Loucy (cell line): ENCODE measurements at regions not wholly inside any gene's neighbourhood (a gene's known extent, or its start where the extent isn't known, plus 50 kb on each side); places are given as distances from the start of the nearest gene placed in this dataset.

Experiments used
- EZH2phosphoT487 ChIP-seq: fragments of 200-600 bp; IDR thresholded peaks from 2 replicates; pipeline ENCODE4 v1.6.1; 2018; ENCODE audit warnings: antibody characterized with exemption, mild to moderate bottlenecking, moderate library complexity, borderline replicate concordance
- TF ChIP-seq, protein P1 (sequence below): fragments of 200-600 bp; sonication (generic); conservative IDR thresholded peaks from 2 replicates; pipeline ENCODE4 v1.5.1; 2014; ENCODE audit warnings: mild to moderate bottlenecking, antibody characterized with exemption, low read length

DNA sequence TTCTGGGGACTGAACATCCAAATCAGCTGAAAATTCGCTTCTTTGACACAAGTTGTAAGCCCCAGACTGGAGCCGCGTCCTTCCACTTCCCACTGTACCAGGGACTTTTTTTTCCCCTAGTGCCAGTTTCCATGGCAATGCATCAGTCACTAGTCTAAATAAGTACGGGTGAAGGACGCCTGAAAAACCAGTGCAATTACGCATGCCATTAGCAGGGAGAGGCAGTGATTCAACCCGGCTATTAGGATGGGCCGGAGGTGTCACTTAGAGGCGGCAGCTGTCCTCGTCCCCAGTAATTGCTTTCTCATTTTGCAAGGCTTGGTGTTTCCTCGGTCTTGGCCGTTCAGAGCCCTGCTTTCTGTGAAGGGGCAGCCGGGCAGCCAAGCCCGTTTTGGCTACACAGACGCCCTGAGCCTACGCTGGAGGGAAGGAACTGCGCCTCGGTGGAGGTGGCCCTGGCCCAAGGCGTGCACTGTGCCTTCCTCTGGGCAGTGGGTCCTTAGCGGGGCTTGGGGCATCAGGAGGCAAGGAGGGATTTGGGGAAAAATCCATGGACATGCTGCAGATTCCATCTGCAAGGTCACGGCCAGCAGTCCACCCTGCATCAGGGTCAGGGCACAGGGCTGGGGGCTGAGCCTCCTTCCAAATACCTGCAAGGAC is 319.7 kb downstream of the CTTN start:
- TF ChIP-seq, protein P1, sequence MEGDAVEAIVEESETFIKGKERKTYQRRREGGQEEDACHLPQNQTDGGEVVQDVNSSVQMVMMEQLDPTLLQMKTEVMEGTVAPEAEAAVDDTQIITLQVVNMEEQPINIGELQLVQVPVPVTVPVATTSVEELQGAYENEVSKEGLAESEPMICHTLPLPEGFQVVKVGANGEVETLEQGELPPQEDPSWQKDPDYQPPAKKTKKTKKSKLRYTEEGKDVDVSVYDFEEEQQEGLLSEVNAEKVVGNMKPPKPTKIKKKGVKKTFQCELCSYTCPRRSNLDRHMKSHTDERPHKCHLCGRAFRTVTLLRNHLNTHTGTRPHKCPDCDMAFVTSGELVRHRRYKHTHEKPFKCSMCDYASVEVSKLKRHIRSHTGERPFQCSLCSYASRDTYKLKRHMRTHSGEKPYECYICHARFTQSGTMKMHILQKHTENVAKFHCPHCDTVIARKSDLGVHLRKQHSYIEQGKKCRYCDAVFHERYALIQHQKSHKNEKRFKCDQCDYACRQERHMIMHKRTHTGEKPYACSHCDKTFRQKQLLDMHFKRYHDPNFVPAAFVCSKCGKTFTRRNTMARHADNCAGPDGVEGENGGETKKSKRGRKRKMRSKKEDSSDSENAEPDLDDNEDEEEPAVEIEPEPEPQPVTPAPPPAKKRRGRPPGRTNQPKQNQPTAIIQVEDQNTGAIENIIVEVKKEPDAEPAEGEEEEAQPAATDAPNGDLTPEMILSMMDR: no peak
- no peak for TF ChIP-seq EZH2phosphoT487
